HG03521 (cell line): ENCODE measurements at regions not wholly inside any gene's neighbourhood (a gene's known extent, or its start where the extent isn't known, plus 50 kb on each side); places are given as distances from the start of the nearest gene placed in this dataset.
"Not testable (repeated sequence)": the region's sequence is repeated elsewhere in the genome, so short reads cannot be mapped to it uniquely, and the experiment has no call there.

ENCODE experiments used
- ATAC-seq: cut with Tn5 transposase; IDR thresholded peaks from one replicate; pipeline ENCODE4 v1.9.1; 2021; ENCODE audit warnings: mild to moderate bottlenecking, moderate library complexity; ENCODE audit not compliant: unreplicated experiment

DNA sequence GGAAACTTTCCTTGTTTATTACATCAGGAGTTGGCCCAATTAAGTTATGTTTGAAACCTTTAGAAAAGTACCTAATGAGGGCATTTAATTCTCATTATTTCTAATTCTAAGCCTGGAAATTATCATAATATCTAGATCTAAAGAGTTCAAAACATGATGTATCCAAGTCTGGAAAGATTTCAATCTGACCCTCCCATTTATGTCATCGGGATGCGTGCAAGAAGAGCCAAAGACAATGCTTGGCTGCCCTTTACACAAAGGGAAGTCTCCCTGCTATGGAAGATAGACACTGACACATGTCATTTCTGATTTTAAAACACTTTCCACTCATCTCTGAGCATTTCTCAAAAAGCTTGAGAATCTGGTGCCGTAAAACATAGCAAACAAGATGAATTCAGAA, 222.4 kb downstream of the ANTXR2 start:
- ATAC-seq, result no peak

DNA sequence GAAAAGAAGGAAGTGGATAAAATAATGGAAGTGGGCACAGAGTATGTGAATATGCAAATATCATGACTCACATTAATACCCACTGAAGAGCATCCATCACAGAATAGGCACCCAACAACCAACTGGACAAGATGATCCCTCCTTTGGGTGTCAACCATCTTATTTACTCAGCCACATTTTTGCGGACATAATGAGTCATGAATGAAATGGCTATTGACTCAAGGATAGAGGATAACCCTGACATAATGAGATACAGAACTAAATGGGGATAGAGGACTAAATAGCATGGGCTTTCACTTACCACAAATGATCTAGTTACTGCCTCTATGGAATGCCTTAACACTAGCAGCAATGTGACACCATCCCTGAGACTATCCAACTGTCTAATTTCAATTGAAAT, 224.7 kb downstream of the ANTXR2 start:
- ATAC-seq, result no peak

DNA sequence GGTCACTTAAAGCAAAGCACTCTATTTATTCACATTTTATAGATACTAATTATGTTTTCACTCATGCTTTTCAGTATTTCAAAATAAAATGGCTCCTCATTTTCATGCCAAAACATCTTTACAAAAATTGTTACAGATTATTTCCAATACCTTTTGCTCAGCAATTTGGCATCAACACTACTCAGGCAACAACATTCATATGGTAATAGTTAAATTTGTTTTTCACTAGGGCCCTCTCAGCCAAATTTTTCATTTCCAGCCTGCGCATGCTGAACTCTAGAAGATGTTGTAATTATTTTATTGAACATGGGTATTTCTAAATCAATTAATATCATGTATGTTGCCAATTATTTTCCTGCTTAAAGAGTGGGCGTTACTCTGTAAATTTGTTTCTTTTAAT, 225.6 kb downstream of the ANTXR2 start:
- no peak for ATAC-seq

DNA sequence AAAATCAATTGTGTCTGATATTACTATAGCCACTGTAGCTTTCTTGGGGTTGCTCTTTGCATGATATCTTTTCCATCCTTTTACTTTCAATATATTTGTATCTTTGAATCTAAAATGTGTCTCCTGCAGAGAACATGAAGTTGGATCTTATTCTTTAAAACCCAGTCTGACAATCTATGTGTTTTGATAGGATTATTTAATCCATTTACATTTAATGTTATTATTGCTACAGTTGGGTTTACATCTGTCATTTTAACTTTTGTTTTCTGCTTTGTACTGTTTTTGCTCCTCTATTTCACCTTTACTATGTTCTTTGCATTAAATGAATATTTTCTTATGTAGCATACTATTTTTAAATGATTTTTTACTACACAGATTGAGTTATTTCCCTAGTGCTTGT, 230.9 kb downstream of the ANTXR2 start:
- no peak for ATAC-seq

DNA sequence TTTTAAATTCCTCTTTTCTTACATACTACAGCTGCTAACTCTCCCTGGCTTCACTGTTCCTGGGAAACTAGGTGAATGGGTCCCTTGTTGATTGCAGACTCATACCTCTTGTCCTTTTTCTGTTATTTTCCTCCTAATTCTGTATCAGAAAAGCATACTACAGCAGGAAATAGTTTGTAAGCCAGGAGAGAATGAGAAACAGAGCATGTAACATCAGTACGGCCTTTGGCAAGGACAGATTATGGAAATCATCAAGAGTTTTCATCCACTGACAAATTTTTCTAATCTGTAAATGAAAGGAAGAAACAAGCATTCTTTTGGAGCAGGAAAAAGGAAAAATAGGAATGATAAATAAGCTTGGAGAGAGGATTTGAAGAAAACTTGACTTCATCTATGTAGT, 239.2 kb downstream of the ANTXR2 start:
- ATAC-seq, result no peak

DNA sequence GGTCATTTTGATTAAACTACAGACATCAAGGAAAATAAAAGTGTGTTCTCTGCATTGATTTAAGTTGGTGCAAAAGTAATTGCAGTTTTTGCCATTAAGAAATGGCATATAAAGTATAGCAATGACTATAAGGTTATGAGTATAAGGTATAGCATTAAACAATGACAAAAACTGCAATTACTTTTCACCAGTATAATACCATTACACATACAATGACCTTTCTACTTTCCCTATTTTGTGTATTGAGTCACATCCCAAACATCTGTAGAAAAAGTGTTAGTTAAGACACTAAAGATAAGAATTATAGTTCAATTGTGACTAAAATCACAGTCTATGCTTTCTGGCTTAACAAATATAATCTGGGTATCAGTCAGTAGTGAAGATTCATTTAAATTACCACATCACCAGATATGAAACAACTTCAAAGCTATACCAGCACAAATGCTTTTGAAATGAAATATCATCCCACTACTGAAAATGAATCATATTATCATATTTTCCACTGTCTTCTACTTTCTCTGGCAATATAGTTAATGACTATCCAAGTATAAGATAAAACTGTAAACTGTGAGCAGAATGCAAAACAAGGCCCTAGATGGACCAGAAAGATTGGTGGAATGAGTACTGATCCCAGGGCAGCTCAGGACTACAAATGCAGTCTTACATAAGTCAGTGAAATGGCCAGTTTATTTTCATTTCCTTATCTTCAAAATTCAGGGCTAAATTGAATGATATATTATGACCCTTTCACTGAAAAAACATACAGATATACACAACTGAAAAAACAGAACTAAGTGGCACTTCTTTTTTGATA, 241.1 kb downstream of the ANTXR2 start:
- ATAC-seq, result no peak

DNA sequence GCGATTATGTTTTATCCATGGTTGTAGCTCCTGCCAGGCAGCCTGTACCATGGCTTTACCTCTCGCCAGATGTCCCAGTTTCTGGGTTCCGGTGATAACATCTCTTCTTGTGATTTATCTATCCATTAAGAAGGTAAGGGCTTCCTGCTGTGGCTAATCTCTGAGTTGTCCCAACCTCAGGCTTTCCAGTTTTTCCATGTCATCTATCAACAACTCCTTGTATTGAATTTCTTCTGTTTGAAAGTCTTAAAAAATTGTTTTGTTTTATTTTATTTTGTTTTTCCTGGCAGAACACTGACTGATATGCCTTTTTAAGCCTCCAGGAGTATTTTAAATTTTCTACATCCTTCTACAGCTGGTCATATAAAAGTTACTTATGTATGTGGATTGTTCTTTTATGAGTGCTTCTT, 241.9 kb downstream of the ANTXR2 start:
- no peak for ATAC-seq

DNA sequence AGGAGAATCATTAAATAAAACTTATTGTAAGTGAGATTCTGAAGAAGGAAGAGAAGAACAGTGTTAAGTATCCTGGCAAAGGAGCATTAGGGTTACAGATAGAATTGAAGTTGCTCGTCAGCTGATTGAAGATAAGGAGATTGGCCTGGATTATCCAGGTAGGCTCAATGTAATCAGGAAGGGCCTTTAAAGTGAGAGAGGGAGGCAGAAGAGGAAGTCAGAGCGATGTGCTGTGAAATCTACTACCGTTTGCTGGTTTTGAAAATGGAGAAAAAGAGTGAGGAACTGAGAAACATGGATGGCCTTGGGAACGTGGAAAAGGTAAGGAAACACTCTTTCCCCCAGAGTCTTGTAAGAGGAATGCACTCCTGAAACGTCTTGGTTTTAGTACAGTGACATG, 245.7 kb downstream of the ANTXR2 start:
- no peak for ATAC-seq

DNA sequence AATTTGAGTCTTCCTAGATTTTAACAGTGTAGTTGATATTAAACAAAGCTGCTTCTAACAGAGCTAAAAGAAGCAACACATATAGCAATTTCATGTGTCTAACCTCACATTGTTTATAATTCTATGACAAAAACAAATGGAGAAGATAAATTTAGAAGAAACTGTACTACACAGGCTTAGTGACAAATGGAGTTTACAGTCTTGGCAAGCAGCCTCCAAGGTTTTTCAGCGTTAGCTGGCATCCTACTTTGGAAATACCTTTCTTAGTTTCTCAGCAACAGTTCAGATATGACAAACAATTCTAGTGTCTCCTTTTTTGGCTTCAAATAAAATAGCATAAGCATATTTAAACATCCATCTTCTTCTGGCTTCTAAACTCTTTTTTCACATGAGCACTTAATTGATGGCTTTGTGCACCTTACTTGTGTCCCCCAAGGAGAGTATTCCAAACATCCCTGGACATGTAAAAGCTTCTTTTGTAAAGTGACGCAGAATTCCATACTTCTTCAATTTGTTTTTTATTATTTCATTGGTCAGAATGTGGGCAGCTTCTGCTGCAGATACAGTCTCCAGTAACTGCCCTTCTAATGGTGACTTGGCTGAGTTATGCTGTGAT, 249.8 kb downstream of the ANTXR2 start:
- no peak for ATAC-seq

DNA sequence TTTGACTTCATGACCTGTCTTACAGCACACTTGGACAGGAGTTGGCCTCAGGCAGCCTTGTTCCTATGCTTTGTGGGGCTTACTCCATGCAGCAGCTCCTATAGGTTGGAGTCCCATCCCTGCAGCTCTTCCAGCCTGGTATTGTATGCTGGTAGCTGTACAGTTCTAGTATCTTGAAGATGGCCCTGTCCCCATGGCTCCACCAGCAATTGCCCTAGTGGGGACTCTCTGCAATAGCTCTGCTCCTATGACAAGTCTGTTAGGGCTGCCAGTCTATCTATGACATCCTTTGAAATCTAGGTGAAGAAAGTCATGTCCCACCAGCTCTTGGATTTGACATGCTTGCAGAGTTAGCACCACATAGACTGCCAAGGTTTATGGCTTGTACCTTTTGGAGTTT, 252.6 kb downstream of the ANTXR2 start:
- ATAC-seq, result no peak

DNA sequence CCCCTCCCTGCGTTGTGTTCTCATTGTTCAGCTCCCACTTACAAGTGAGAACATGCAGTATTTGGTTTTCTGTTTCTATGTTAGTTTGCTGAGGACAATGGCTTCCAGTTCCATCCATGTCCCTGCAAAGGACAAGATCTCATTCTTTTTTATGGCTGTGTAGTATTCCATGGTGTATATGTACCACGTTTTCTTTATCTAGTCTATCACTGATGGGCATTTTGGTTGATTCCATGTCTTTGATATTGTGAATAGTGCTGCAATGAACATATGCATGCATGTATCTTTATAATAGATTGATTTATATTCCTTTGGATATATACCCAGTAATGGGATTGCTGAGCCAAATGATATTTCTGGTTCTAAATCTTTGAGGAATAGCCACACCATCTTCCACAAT, 265.1 kb downstream of the ANTXR2 start:
- not testable (repeated sequence) for ATAC-seq

DNA sequence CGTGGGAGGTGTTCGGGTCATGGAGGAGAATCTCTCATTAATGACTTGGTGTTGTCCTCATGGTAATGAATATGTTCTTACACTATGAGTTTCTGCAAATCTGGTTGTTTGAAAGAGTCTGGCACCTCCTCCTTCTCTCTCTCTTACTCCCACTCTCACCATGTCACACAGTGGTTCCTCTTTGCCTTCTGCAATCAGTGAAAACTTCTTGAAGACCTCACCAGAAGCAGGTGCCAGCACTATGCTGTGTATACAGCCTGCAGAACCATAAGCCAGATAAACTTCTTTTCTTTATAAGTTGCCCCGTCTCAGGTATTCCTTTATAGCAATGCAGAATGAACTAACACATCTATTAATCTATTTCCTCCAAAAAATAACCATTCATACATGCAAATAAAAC, 275.0 kb downstream of the ANTXR2 start:
- ATAC-seq, result no peak

DNA sequence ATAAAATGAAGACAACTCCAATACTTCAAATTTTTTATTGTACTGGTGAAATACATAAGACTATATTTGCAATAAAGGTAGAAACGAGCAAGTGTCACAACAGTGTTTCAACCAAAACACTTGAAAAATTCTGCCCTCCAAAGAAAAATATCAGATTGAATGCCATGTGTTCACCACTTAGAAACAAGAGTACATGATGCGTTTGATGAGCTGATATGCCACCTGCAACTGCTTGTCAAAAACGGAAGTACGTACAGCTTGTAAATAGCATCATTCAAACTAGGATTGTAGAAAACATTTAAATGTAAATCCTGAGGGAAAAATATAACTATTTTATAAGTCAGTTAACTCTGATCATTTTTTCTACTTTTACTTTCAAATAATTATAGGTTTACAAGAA, 276.1 kb downstream of the ANTXR2 start:
- no peak for ATAC-seq

DNA sequence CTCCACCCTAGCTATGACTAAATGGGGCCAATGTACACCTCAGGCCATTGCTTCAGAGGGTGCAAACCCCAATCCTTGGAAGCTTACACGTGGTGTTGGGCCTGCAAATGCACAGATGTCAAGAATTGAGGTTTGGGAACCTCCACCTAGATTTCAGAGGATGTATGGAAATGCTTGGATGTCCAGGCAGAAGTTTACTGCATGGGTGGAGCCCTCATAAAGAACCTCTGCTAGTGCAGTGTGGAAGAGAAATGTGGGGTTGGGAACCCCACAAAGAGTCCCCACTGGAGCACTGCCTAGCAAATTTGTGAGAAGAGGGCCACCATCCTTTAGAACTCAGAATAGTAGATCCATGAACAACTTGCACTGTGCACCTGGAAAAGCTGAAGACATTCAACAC, 284.1 kb downstream of the ANTXR2 start:
- no peak for ATAC-seq

DNA sequence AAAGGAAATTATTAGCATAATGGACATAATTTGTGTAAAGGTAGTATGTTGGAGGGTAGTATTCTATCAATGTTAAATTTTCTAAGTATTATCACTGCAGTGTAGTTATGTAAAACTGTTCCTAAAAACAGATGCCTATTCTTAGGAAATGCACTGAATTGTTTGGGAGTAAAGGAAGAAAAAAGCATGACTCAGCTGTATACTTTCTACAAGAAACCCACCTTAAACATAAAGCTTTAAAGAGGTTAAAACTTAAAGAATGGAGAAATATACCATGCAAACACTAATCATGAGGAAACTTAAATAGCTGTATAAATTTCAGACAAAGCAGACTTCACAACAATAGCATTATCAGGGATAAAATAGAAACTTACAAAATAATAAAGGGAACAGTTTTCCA, 292.9 kb downstream of the ANTXR2 start:
- no peak for ATAC-seq

DNA sequence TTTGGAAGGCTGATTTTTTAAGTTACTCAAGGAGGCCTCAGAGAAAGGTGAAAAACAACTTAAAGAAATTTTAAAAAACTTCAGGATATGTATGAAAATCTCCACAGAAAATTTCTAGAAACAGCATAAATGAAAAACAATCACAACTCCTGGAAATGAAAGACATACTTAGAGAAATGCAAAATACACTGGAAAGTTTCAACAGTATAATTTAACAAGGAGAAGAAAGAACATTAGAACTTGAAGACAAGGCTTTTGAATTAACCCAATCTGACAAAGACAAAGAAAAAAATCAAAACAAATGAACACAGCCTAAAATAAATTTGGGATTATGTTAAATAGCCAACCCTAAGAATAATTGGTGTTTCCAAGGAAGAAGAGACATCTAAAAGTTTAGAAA, 300.5 kb downstream of the ANTXR2 start:
- no peak for ATAC-seq

DNA sequence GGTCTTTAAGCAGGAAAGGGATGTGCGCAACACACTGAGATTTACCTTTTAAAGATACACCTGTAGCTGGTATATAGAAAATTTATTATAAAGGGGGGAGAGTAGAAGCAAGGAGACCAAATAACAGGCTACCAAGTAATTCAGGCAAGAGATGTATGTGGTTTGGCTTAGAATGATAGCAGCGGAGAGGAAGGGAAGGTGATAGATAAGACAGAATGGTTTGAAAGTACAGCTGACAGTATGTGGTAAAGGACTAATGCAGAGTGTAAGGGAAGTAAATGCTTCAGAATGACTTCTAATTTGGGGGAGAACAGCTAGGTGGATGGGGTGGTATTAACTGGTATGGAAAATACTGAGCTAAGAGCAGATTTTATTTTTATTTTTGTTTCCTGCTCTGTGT, 308.9 kb downstream of the ANTXR2 start:
- ATAC-seq, result no peak

DNA sequence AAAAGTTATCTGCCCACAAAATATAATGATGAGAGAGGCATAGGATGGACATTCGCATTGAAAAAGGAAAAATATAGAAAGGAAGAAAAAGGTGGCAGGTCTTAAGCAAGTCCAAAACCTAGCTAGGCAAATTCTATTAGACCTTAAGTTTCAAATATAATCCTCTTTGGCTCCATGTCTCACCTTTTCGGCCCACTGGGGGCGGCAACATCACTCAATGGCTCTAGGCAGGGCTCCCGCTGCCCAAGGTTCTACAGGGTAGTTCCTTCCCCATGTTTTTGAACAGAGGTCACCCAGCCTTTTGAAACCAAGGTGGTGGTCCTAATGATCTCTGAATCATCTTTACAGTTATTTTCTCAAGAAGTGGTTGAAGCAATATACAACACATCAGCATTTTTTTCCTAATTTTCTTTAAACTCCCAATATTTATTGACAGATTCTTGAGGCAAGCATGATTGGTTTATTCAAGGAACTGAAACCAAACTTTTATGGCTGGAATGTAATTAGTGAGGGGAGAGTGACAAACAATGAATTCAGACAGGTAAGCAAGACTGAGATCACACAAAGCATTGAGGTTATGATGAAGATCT, 309.4 kb downstream of the ANTXR2 start:
- ATAC-seq, result no peak

DNA sequence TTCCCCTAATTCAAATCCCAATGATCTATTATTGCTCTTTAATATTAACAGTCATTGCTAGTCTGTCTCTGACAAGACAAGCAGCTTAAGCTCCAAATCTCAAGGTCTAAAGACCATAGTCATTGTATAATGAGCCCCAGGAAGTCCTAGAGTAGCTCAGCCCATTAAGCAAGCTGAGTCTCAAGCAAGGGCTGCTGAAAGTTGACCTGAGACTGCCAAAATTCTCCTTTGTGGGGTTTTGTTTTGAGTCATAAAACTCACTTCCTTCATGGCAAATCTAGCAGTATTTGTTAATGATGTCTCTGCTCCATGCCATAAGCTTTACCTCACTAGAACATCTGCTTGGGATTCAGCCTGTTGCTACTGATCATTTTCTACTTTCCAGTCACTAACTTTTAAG, 313.2 kb downstream of the ANTXR2 start:
- no peak for ATAC-seq

DNA sequence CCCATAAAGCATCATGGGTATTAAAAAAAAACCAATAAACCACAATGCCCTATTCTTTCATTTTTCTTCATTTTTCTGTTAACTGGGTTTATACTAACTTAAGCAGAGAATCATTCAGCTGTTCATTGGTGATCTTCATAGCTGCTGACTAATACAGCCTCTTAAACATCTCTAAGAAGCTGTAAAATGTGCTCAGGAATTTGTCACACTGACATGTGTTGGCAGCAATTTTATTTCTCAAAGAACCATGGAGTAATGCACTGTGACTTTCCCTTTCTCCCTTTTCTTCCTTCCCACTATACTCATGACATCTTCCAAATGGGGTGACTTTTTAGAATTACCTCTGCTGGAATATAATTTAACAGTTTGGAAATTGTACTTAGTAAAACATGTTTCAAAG, 315.4 kb downstream of the ANTXR2 start:
- no peak for ATAC-seq

DNA sequence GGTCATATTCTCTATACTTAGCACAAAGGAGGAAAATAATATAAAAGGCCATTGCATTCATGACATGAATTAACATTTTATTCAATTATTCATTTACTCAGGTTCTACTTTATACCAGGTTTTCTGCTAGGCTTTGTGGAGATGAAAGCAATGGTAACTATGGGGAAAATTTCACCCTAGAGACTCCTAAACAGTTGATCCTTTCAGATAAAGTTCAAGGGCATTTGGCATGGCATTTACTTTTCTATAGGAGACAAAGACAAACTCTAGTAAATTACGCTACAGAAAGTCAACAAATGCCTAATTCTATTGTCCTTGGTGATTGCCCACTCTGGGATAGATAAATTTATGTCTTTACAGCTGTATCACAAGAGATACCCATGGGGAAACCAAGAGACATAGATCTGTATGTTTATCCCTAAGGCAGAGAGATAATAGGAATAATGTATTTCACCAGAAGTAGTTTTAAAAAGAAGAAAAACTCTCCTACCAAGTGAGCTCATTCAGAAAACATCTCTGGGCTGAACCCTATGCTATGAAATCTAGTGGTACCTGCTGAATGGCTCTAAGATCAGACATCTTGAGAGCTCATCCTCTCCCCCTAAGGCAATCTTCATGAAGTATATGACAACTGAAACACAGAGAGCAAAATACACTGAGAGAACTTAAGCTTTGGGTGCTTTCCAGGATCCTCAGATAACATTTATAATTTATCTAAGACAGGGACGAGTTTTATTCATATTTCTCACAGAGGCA, 316.7 kb downstream of the ANTXR2 start:
- ATAC-seq, result no peak

DNA sequence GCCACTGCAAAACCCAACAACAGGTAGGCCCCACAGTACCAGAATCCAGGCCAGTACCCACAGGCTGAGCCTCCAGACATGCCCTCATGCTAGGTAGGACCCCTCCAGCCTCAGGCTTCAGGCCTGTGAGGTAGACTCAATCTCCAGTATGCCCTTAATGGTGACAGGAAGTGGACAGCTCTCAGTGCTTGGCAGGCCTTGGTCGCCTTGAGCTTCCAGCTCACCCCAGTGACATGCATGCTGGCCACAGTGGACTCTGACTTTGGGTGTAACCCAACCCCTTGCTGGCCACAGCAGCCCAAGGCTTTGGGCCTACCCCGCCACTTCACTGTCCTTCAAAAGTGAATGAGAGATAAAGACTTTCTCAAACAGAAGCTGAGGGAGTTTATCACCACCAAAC, 324.2 kb downstream of the ANTXR2 start:
- ATAC-seq, result no peak
